C4-2B (cell line): ENCODE measurements at regions not wholly inside any gene's neighbourhood (a gene's known extent, or its start where the extent isn't known, plus 50 kb on each side); places are given as distances from the start of the nearest gene placed in this dataset.

Source experiments
- H3K27ac ChIP-seq: fragments of 450-650 bp; 2 replicates; pipeline ENCODE4 v1.5.1; 2017
- ZFX ChIP-seq: fragments of 450-650 bp; IDR thresholded peaks from 2 replicates; pipeline ENCODE4 v1.6.1; 2017
- TF ChIP-seq, protein P1 (sequence below): fragments of 450-650 bp; conservative IDR thresholded peaks from 2 replicates; pipeline ENCODE4 v1.5.1; 2017; ENCODE audit warnings: mild to moderate bottlenecking

DNA sequence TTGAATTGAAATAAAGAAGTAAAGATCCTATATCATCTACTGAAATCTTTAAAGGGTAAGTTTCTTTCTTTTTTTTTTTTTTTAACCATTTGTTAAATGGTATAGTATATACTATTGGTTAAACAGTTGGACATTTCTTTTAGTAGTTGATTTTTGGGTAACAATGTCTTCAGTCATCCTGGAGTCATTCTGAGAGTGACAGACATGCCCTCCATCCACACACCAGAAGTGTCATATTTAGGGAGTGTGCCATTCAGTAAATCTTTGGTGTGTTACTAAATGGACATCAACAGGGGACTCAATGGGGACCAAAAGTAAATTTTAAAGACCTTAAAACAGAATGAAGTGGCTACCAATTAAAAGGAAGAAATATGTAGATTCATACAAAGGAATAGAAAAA, 50.8 kb upstream of the SLC39A10 start:
- no peak overlapping the region for H3K27ac ChIP-seq
- TF ChIP-seq ZFX = no peak
- TF ChIP-seq, protein P1, sequence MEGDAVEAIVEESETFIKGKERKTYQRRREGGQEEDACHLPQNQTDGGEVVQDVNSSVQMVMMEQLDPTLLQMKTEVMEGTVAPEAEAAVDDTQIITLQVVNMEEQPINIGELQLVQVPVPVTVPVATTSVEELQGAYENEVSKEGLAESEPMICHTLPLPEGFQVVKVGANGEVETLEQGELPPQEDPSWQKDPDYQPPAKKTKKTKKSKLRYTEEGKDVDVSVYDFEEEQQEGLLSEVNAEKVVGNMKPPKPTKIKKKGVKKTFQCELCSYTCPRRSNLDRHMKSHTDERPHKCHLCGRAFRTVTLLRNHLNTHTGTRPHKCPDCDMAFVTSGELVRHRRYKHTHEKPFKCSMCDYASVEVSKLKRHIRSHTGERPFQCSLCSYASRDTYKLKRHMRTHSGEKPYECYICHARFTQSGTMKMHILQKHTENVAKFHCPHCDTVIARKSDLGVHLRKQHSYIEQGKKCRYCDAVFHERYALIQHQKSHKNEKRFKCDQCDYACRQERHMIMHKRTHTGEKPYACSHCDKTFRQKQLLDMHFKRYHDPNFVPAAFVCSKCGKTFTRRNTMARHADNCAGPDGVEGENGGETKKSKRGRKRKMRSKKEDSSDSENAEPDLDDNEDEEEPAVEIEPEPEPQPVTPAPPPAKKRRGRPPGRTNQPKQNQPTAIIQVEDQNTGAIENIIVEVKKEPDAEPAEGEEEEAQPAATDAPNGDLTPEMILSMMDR = no peak

DNA sequence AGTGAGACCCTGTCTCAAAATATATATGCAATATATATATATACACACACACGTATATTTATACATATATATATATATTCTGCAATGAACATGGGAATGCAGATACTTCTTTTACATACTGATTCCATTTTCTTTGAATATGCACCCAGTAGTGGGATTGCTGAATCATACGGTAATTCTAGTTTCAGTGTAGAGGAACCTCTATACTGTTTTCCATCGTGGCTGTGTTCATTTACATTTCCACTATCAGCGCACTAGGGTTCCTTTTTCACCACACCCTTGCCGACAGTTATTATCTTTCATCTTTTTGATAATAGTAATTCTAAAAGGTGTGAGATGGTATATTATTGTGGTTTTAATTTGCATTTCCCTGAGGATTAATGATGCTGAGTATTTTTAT, 52.3 kb upstream of the SLC39A10 start:
- TF ChIP-seq ZFX = no peak
- TF ChIP-seq, protein P1 = no peak
- no peak overlapping the region for H3K27ac ChIP-seq

DNA sequence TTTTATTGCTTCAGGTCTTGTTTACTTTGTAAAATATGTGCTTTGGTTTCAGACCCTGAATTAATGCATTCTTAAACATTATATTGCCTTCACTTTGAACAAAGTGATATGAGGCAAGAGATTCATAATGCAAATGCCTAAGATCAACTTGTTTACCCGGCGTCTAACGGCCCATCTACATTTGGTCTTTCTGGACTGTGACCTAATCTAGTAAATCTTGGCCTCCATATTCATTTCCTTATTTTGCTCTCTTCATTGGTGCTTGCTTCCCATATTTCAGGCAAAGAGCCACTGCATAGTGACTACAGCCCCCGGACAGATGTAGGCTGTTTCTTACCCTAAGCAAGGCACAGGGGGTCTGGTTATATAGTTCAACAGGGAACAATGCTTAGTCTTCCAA, 53.0 kb upstream of the SLC39A10 start:
- H3K27ac ChIP-seq = no peak overlapping the region
- TF ChIP-seq, protein P1 = no peak
- TF ChIP-seq ZFX = no peak

GRCh38 chr2:195603408-195603807, 53.6 kb upstream of the SLC39A10 start:
- TF ChIP-seq, protein P1 = no peak
- TF ChIP-seq ZFX = no peak
- no peak overlapping the region for H3K27ac ChIP-seq

DNA sequence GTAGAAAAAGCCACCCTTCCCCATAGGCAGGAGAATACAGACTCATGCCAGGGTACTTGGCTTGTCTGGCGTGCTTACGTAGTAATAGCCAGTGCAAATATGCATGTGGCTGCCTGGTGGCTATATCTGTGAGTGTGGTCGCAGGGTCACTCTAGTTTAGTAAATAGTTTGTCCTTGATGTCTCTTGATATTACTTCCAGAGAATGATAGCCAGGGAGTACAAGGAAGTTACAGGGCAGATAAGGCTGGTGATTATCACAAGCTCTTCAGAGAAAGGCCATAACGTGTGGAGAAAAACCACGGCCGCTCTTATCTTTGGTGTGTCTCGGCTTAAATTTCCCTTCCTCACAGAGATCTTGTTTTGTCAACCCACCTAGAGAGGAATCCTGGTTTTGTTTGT, 54.3 kb upstream of the SLC39A10 start:
- no peak overlapping the region for H3K27ac ChIP-seq
- no peak for TF ChIP-seq ZFX
- TF ChIP-seq, protein P1 = no peak

DNA sequence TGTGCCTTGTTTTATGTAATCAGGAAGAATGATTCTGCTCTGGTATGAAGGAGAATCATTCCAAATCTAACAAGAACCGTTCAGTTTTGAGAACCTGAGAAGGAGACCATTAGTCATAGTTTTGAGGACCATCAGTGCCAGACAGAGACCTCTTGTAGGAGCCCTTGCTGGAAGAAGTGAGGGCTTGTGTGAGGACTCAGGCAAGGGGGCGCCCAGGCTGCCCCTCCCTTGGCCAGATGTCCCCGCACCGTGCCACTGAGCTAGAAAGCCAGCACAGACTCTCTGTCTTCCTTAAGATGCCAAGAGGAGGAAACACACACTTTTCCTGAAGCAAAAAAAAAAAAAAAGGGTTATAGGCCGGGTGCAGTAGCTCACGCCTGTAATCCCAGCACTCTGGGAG, 55.7 kb upstream of the SLC39A10 start:
- TF ChIP-seq, protein P1 = no peak
- TF ChIP-seq ZFX = no peak
- H3K27ac ChIP-seq = peak overlapping the region; percentile 32

- TF ChIP-seq ZFX = no peak
- TF ChIP-seq, protein P1 = no peak
- peak overlapping the region; percentile 49 for H3K27ac ChIP-seq
These were observed 56.2 kb upstream of the SLC39A10 start for GRCh38 chr2:195600778-195601177.
